RWPE1 (cell line): ENCODE measurements at regions not wholly inside any gene's neighbourhood (a gene's known extent, or its start where the extent isn't known, plus 50 kb on each side); places are given as distances from the start of the nearest gene placed in this dataset.

Experiments
- CTCF ChIA-PET: fragments of 350-600 bp; sonication (Branson Sonifier 250); formaldehyde crosslinking; extraction: SDS; loops from one replicate; lab custom pipeline; 2021; lab: Yijun Ruan, JAX
- POLR2A ChIA-PET: fragments of 400-600 bp; formaldehyde crosslinking; extraction: SDS; loops from one replicate; lab custom pipeline; 2020; ENCODE audit warnings: antibody characterized with exemption; ENCODE audit not compliant: low non-redundant PET; lab: Yijun Ruan, JAX
- DNase-seq: peaks from one replicate; pipeline ENCODE4 v3.0.0; 2012; ENCODE audit warnings: low spot score
- H3K27ac ChIP-seq: fragments of 450-650 bp; 2 replicates; pipeline ENCODE4 v1.5.1; 2017
- CTCF ChIP-seq: fragments of 450-650 bp; conservative IDR thresholded peaks from 2 replicates; pipeline ENCODE4 v1.5.1; 2017; ENCODE audit warnings: low read depth, mild to moderate bottlenecking

- H3K27ac ChIP-seq, result no peak overlapping the region
- ChIA-PET POLR2A (no interaction called here), CTCF (no interaction called here)
- no peak for DNase-seq
- no peak for TF ChIP-seq CTCF
These were observed 269.8 kb upstream of the HDAC4 start for GRCh38 chr2:239670463-239671120.

- TF ChIP-seq CTCF, result no peak
- H3K27ac ChIP-seq, result no peak overlapping the region
- DNase-seq, result no peak
- ChIA-PET CTCF (no interaction called here), POLR2A (no interaction called here)
These were observed 269.2 kb upstream of the HDAC4 start for GRCh38 chr2:239669899-239670460.

GRCh38 chr2:239669181-239669898 lies 268.5 kb upstream of the HDAC4 start:
- DNase-seq, result no peak
- no peak overlapping the region for H3K27ac ChIP-seq
- CTCF ChIA-PET, result no interaction called here
- POLR2A ChIA-PET, result no interaction called here
- TF ChIP-seq CTCF, result no peak

GRCh38 chr2:239668651-239669050 lies 267.8 kb upstream of the HDAC4 start:
- ChIA-PET POLR2A (no interaction called here), CTCF (interaction anchor here (0.5 kb wide), 1 partner anchor 11 kb away, joined by 4 read pairs; no protein-coding TSS in a partner anchor)
- no peak for TF ChIP-seq CTCF
- DNase-seq, result no peak
- no peak overlapping the region for H3K27ac ChIP-seq

GRCh38 chr2:239668042-239668441 lies 267.2 kb upstream of the HDAC4 start:
- CTCF ChIA-PET, result no interaction called here

More at GRCh38 chr2:239668042-239668441, 267.2 kb upstream of the HDAC4 start:
- no peak for TF ChIP-seq CTCF
- no peak overlapping the region for H3K27ac ChIP-seq
- POLR2A ChIA-PET, result no interaction called here
- DNase-seq, result no peak
